Adrenal gland (tissue), 9 donors: ENCODE measurements at regions not wholly inside any gene's neighbourhood (a gene's known extent, or its start where the extent isn't known, plus 50 kb on each side); places are given as distances from the start of the nearest gene placed in this dataset.

ENCODE experiments used
- DNase-seq, 7 donors: peaks; one replicate each; pipeline ENCODE4 v3.0.0-alpha.2; 2019 to 2020
- H3K27ac ChIP-seq, 5 donors: fragments of 200-600 bp; sonication (generic) in 4 of 5; 1 replicate in 3 of 5; 2 replicates in 2 of 5; pipeline versions ENCODE4 v1.5.1 to v1.8.0; 2016 to 2020; ENCODE audit warnings: mild to moderate bottlenecking in 1 of 5
- H3K27me3 ChIP-seq: fragments of 200-600 bp; 2 replicates; pipeline ENCODE4 v1.8.0; 2021
- H3K36me3 ChIP-seq, 2 donors: fragments of 200-600 bp; replicated peaks in 1 of 2; 1 replicate in 1 of 2; 2 replicates in 1 of 2; pipeline versions ENCODE4 v1.5.1 to v1.8.0; 2018 to 2022
- H3K4me1 ChIP-seq, 2 donors: fragments of 200-600 bp; replicated peaks in 1 of 2; 1 replicate in 1 of 2; 2 replicates in 1 of 2; pipeline versions ENCODE4 v1.5.1 to v1.8.0; 2018 to 2021
- H3K4me3 ChIP-seq, 4 donors: fragments of 200-600 bp; sonication (generic) in 3 of 4; one replicate each; pipeline ENCODE4 v1.5.1; 2016 to 2018
- H3K9me3 ChIP-seq, 3 donors: fragments of 200-600 bp; sonication (generic) in 1 of 3; replicated peaks in 1 of 3; 1 replicate in 2 of 3; 2 replicates in 1 of 3; pipeline versions ENCODE4 v1.5.1 to v1.8.0; 2016 to 2021
- POLR2A ChIP-seq, 2 donors: fragments of 450-650 bp; IDR thresholded peaks; one replicate each; pipeline ENCODE4 v1.6.1; 2017; ENCODE audit warnings: antibody characterized with exemption in 2 of 2, mild to moderate bottlenecking in 2 of 2, moderate library complexity in 1 of 2
- WGBS, 4 donors: extraction: QIAGEN DNeasy Blood & Tissue Kit in 2 of 4; methylation state at CpG; one replicate each; pipeline versions ENCODE4 v1.1.5 to v1.1.7; 2013 to 2017; 5-methylcytosine and 5-hydroxymethylcytosine counted together
- intact Hi-C, 2 donors: fragments of 100-400 bp; cut with DNase I; formaldehyde crosslinking; loops; one replicate each; pipeline versions ENCODE4 v1.14.1 to v1.15.0; 2022 to 2023
- TF ChIP-seq, protein P1 (sequence below), 6 experiments: fragments of 450-650 bp in 4 of 6; fragments of 200-600 bp in 2 of 6; sonication (generic) in 1 of 6; IDR thresholded peaks; 1 replicate in 5 of 6; 2 replicates in 1 of 6; pipeline versions ENCODE4 v1.5.1 to v1.8.0; 2016 to 2021; ENCODE audit warnings: antibody characterized with exemption in 6 of 6, mild to moderate bottlenecking in 2 of 6, moderate library complexity in 1 of 6
- donor health status: healthy with polysubstance abuse.
- donor health status: Bipolar disorder and iron deficiency.
- donor health status: DM: yes; HTN: yes; CAD: no.
- donor health status: DM: no; HTN: no; CAD: no.
- donor health status: DM: no; HTN: no; CAD: no.

DNA sequence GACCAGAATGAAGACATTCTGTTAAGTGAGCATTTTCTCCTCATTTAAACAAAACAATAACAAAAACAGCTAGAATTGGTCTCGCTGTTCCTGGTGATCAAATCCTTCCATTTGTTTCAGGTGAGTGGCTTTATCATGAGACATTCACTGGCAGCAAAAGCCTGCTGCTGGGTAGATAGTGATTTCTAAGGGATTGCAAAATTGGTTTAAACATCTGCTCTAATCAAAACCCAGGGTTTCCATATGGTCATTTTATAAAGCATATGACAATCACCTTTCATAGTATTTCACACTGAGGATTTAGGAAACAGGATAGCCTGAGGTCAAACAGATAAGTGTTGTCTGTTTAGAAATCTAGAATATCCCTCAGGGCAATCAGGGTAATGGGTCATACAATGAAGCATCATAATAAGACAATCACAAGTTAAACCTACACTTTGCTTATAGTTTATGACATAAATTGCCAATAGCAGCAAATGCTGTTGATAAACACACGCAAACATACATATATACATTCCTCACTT, 769.6 kb upstream of the C9orf72 start:
- TF ChIP-seq, protein P1, sequence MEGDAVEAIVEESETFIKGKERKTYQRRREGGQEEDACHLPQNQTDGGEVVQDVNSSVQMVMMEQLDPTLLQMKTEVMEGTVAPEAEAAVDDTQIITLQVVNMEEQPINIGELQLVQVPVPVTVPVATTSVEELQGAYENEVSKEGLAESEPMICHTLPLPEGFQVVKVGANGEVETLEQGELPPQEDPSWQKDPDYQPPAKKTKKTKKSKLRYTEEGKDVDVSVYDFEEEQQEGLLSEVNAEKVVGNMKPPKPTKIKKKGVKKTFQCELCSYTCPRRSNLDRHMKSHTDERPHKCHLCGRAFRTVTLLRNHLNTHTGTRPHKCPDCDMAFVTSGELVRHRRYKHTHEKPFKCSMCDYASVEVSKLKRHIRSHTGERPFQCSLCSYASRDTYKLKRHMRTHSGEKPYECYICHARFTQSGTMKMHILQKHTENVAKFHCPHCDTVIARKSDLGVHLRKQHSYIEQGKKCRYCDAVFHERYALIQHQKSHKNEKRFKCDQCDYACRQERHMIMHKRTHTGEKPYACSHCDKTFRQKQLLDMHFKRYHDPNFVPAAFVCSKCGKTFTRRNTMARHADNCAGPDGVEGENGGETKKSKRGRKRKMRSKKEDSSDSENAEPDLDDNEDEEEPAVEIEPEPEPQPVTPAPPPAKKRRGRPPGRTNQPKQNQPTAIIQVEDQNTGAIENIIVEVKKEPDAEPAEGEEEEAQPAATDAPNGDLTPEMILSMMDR (IDR thresholded peaks at IDR 0.05): no peak
- TF ChIP-seq POLR2A (IDR thresholded peaks at IDR 0.05): no peak
- 81 to 90% (median 85%) methylated on average over 2 of the region's 2 CpGs for WGBS, 4 donors
- Histone ChIP-seq H3K27ac (no peak overlapping the region), H3K4me3 (no peak overlapping the region), H3K36me3 (no peaks in the 10 kb centered on the region), H3K9me3 (no peaks in the 10 kb centered on the region), H3K27me3 (no peaks in the 10 kb centered on the region), H3K4me1 (no peaks in the 10 kb centered on the region)
- no peak for DNase-seq
- intact Hi-C loops: no loop called here

DNA sequence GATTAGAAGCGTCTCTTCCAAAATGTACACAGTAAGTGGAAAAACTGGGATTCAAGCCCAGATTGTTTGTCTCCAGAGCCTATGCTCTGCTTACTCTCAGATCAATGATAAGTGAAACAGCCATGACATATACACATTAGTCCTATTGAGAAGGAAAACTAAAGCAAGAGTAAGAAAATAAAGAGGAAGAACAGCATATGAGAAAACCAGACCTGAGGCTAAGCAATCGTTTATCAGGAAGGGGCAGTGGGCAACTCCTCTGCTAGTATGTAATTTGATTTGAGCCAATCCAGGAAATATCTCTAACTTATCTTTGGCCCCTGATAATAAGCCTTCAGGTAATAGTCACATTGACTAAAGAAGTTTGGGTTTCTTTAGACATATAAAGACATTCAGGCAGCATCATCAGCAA, 789.9 kb upstream of the C9orf72 start:
- Histone ChIP-seq H3K4me1 (no peaks in the 10 kb centered on the region), H3K27me3 (no peaks in the 10 kb centered on the region), H3K9me3 (no peaks in the 10 kb centered on the region), H3K27ac (no peak overlapping the region), H3K4me3 (no peak overlapping the region), H3K36me3 (no peaks in the 10 kb centered on the region)
- intact Hi-C loops: no loop called here
- DNase-seq: no peak
- 52 to 65% (median 57%) methylated on average over 2 of the region's 2 CpGs for WGBS, 4 donors
- no peak for TF ChIP-seq POLR2A (IDR thresholded peaks at IDR 0.05)
- TF ChIP-seq, protein P1 (IDR thresholded peaks at IDR 0.05): no peak

DNA sequence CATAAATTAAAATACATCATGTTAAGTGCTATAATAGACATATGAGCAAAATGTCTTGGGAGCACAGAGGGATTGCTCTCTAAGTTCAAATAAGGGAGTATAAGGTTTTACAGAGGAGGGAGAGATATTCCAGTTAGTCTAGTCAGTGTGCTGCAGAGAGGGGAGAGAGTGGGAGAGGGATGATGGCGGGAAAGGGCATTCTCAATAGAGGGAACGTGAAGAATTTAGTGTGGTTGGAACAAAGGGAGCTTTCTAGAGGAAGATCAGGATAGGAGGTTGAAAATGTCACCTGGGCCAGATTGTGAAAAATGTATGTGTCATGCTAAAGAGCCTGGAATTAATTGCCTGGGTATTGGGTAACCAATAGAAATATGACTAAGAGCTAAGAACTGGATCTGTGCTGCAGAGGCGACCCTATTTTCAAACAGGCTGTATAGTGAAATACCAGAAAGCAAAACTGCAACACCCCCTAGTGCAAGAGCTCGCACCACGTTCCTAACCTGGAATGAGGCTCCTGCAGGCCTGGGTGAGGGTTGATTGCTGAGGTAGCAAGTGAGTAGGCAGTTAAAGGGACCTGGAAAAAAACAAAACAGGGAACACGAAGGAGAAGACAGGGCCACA, 791.8 kb upstream of the C9orf72 start:
- no peaks in the 10 kb centered on the region for H3K4me1 ChIP-seq
- no peaks in the 10 kb centered on the region for H3K9me3 ChIP-seq
- 45 to 61% (median 54%) methylated on average over 6 of the region's 6 CpGs for WGBS, 4 donors
- H3K27me3 ChIP-seq: no peaks in the 10 kb centered on the region
- H3K27ac ChIP-seq: no peak overlapping the region
- intact Hi-C loops: no loop called here
- DNase-seq: no peak
- no peak for TF ChIP-seq POLR2A (IDR thresholded peaks at IDR 0.05)
- TF ChIP-seq, protein P1 (IDR thresholded peaks at IDR 0.05): no peak
- no peak overlapping the region for H3K4me3 ChIP-seq
- no peaks in the 10 kb centered on the region for H3K36me3 ChIP-seq

DNA sequence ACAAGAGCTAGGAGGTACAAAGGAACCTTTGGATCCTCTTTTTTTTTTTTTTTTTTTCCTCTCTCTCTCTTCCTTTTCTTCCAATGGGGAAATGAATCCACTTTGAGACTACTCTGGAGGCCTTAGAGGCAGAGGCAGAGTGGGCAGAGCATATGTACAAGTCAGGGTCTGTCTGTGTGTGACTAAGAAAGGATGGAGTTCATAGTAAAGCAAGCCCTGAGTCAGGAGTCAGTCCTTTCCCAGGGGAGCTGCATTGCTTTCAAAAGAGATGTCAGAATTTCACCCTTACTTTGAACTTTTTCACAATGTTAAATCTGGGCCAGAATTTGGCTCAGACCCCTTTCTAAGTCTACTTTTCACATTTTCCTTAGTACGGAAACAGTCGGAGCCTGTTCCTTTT, 792.4 kb upstream of the C9orf72 start:
- no peak for TF ChIP-seq POLR2A (IDR thresholded peaks at IDR 0.05)
- TF ChIP-seq, protein P1 (IDR thresholded peaks at IDR 0.05): no peak
- Histone ChIP-seq H3K27ac (no peak overlapping the region), H3K27me3 (no peaks in the 10 kb centered on the region), H3K36me3 (no peaks in the 10 kb centered on the region), H3K4me3 (no peak overlapping the region), H3K9me3 (no peaks in the 10 kb centered on the region), H3K4me1 (no peaks in the 10 kb centered on the region)
- intact Hi-C loops: no loop called here
- DNase-seq: no peak
- 93 to 98% (median 93%) methylated on average over 2 of the region's 2 CpGs for WGBS, 4 donors
